HEK293T (cell line): ENCODE measurements at regions not wholly inside any gene's neighbourhood (a gene's known extent, or its start where the extent isn't known, plus 50 kb on each side); places are given as distances from the start of the nearest gene placed in this dataset.

Experiments
- CTCF ChIA-PET: fragments of 350-600 bp; formaldehyde crosslinking; extraction: SDS; loops from one replicate; lab custom pipeline; 2021; ENCODE audit warnings: antibody characterized with exemption, inconsistent platforms; lab: Yijun Ruan, JAX
- POLR2A ChIA-PET: fragments of 350-600 bp; formaldehyde crosslinking; extraction: SDS; loops from one replicate; lab custom pipeline; 2020; ENCODE audit warnings: antibody characterized with exemption, inconsistent platforms; lab: Yijun Ruan, JAX
- DNase-seq: peaks from one replicate; pipeline ENCODE4 v3.0.0; 2012; ENCODE audit warnings: mixed read lengths; ENCODE audit errors: extremely low spot score
- ARNT ChIP-seq: fragments of 450-650 bp; IDR thresholded peaks from 2 replicates; pipeline ENCODE4 v1.6.1; 2017; ENCODE audit warnings: mild to moderate bottlenecking
- BHLHE40 ChIP-seq: fragments of 450-650 bp; IDR thresholded peaks from 2 replicates; pipeline ENCODE4 v1.6.1; 2016; ENCODE audit warnings: mild to moderate bottlenecking, moderate library complexity, borderline replicate concordance
- CTBP1 ChIP-seq: fragments of 450-650 bp; IDR thresholded peaks from 2 replicates; pipeline ENCODE4 v1.6.1; 2016; ENCODE audit warnings: borderline replicate concordance
- ELF4 ChIP-seq: fragments of 450-650 bp; IDR thresholded peaks from 2 replicates; pipeline ENCODE4 v1.6.1; 2017; ENCODE audit warnings: antibody characterized with exemption
- FOXA1 ChIP-seq: fragments of 450-650 bp; IDR thresholded peaks from 2 replicates; pipeline ENCODE4 v1.6.1; 2016; ENCODE audit warnings: mild to moderate bottlenecking
- FOXK2 ChIP-seq: fragments of 450-650 bp; IDR thresholded peaks from 2 replicates; pipeline ENCODE4 v1.6.1; 2016; ENCODE audit warnings: mild to moderate bottlenecking
- FOXM1 ChIP-seq: fragments of 450-650 bp; IDR thresholded peaks from 2 replicates; pipeline ENCODE4 v1.6.1; 2017; ENCODE audit warnings: mild to moderate bottlenecking, borderline replicate concordance
- HDGF ChIP-seq: fragments of 450-650 bp; IDR thresholded peaks from 2 replicates; pipeline ENCODE4 v1.6.1; 2017; ENCODE audit warnings: antibody characterized with exemption, borderline replicate concordance
- L3MBTL2 ChIP-seq: fragments of 450-650 bp; conservative IDR thresholded peaks from 2 replicates; pipeline ENCODE4 v1.6.1; 2016; ENCODE audit warnings: mild to moderate bottlenecking
- LEF1 ChIP-seq: fragments of 450-650 bp; IDR thresholded peaks from 2 replicates; pipeline ENCODE4 v1.6.1; 2017; ENCODE audit warnings: mild to moderate bottlenecking, borderline replicate concordance
- NFRKB ChIP-seq: fragments of 450-650 bp; IDR thresholded peaks from 2 replicates; pipeline ENCODE4 v1.6.1; 2016; ENCODE audit warnings: mild to moderate bottlenecking, moderate library complexity
- SP1 ChIP-seq: fragments of 450-650 bp; IDR thresholded peaks from 2 replicates; pipeline ENCODE4 v1.6.1; 2017
- SUZ12 ChIP-seq: fragments of 450-650 bp; IDR thresholded peaks from 2 replicates; pipeline ENCODE4 v1.6.1; 2016; ENCODE audit warnings: mild to moderate bottlenecking
- TARDBP ChIP-seq: fragments of 450-650 bp; IDR thresholded peaks from 2 replicates; pipeline ENCODE4 v1.6.1; 2016
- ZNF384 ChIP-seq: fragments of 450-650 bp; IDR thresholded peaks from 2 replicates; pipeline ENCODE4 v1.6.1; 2016
- TF ChIP-seq, protein P1 (sequence below): fragments of 450-650 bp; IDR thresholded peaks from 2 replicates; pipeline ENCODE4 v1.6.1; 2016

DNA sequence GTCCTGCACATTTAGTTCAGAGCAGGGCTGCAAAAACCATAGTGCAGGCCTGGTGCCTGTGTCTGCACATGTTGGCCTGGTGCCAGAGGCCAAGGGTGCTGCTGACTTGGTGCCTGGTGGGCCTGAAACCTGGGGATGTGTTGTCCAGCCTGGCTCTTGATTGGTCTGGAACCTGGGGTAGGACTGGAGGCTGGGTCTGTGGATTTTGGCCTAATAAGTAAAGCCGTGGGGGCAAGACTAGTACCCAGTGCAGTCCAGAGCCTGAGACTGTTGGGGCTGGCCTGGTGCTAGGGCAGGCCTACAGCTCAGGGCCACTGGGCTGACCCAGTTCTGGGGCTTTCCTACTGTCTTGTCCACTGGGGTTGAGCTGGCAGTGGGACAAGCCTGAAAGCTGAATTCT, 817.9 kb downstream of the DNAJB9 start:
- CTCF ChIA-PET, result no interaction called here
- TF ChIP-seq BHLHE40 (no peak), SUZ12 (no peak), FOXM1 (no peak)
- no peak for DNase-seq
- POLR2A ChIA-PET, result no interaction called here

DNA sequence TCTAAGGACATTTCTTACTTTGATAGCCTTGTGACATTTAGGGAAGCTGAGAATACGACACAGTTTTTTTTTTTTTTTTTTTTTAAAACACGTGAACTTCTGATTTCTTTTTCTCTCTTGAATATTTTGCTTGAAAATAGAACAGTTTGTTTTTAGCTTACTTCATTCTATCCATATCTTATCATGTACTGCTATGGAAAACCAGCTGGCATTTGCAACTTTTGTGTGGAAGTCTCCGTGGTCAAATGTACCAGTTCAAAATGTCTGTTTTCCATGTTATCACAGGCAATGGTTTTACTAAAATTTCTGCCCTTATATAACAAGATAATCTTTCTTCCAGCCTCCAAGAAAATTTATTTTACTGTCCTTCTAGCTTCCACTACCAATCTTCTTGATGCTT, 821.6 kb downstream of the DNAJB9 start:
- POLR2A ChIA-PET, result no interaction called here

DNA sequence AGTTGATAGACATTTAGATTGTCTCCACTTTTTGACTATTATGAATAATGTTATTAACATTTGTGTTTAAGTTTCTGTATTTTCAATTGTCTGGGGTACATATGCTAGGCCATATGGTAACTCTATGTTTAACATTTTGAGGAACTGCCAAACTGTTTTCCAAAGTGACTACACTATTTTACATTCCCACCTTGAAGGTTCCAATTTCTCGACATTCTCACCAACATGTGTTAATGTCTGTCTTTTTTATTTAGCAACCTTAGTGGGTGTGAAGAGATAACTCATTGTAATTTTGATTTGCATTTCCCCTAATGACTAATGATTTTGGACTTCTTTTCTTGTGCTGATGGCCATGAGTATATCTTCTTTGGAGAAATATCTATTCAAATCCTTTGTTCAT, 832.4 kb downstream of the DNAJB9 start:
- ChIA-PET CTCF (no interaction called here), POLR2A (no interaction called here)
- no peak for DNase-seq
- TF ChIP-seq FOXA1 (no peak), NFRKB (no peak), BHLHE40 (no peak), ELF4 (no peak), ARNT (no peak), L3MBTL2 (no peak), LEF1 (no peak), SP1 (no peak), CTBP1 (no peak), TARDBP (no peak), FOXK2 (no peak), ZNF384 (no peak)

More for the DNA sequence above, 821.6 kb downstream of the DNAJB9 start:
- DNase-seq, result no peak
- TF ChIP-seq SUZ12 (no peak), FOXA1 (no peak), CTBP1 (no peak), ARNT (no peak), TARDBP (no peak), BHLHE40 (no peak), FOXM1 (no peak), FOXK2 (no peak), LEF1 (no peak)
- TF ChIP-seq, protein P1, sequence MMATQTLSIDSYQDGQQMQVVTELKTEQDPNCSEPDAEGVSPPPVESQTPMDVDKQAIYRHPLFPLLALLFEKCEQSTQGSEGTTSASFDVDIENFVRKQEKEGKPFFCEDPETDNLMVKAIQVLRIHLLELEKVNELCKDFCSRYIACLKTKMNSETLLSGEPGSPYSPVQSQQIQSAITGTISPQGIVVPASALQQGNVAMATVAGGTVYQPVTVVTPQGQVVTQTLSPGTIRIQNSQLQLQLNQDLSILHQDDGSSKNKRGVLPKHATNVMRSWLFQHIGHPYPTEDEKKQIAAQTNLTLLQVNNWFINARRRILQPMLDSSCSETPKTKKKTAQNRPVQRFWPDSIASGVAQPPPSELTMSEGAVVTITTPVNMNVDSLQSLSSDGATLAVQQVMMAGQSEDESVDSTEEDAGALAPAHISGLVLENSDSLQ, result no peak
- CTCF ChIA-PET, result no interaction called here

- DNase-seq, result no peak
- POLR2A ChIA-PET, result no interaction called here
- CTCF ChIA-PET, result no interaction called here
- TF ChIP-seq SUZ12 (no peak), FOXA1 (no peak), L3MBTL2 (no peak), BHLHE40 (no peak), ARNT (no peak), HDGF (no peak), ZNF384 (no peak), NFRKB (no peak), TARDBP (no peak)
Observed at GRCh38 chr7:109407756-109408155, 838.1 kb downstream of the DNAJB9 start.

GRCh38 chr7:109437957-109438356, 868.3 kb downstream of the DNAJB9 start:
- DNase-seq, result no peak
- ChIA-PET POLR2A (no interaction called here), CTCF (no interaction called here)
- TF ChIP-seq FOXK2, result no peak
- TF ChIP-seq CTBP1, result no peak
- TF ChIP-seq L3MBTL2, result no peak
- TF ChIP-seq FOXM1, result no peak
- no peak for TF ChIP-seq BHLHE40
- TF ChIP-seq FOXA1, result no peak
- no peak for TF ChIP-seq SUZ12
- no peak for TF ChIP-seq HDGF
- no peak for TF ChIP-seq TARDBP
- TF ChIP-seq ARNT, result no peak
- no peak for TF ChIP-seq SP1

DNA sequence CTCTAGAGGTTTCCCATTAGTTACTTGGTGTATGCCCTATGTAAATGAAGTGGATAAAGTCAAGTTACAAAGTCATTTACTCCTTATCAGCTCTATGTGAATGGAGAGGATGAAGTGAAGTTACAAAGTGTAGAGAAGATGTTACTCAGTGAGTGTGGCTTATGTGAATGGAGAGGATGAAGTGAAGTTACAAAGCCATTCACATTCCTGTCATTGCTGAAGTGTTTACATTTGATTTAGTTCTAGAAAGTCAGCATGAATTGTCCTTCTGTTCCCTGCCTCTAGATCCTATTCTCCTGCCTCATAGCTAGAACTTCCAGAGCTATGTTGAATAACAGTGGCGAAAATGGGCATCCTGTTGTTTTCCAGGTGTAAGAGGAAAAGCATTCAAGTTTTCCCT, 880.1 kb downstream of the DNAJB9 start:
- CTCF ChIA-PET, result no interaction called here
- no peak for DNase-seq
- POLR2A ChIA-PET, result no interaction called here
- no peak for TF ChIP-seq NFRKB

GRCh38 chr7:109456116-109456515, 886.4 kb downstream of the DNAJB9 start:
- no peak for TF ChIP-seq L3MBTL2
- TF ChIP-seq FOXA1, result no peak
- TF ChIP-seq NFRKB, result no peak
- no peak for TF ChIP-seq TARDBP
- no peak for TF ChIP-seq CTBP1
- TF ChIP-seq FOXM1, result no peak
- TF ChIP-seq ARNT, result no peak
- no peak for TF ChIP-seq HDGF
- TF ChIP-seq SP1, result no peak
- no peak for TF ChIP-seq LEF1
- no peak for TF ChIP-seq ZNF384
- no peak for TF ChIP-seq ELF4
- TF ChIP-seq, protein P1, result no peak
- no peak for TF ChIP-seq BHLHE40
- DNase-seq, result peak; percentile 5
- POLR2A ChIA-PET, result no interaction called here
- CTCF ChIA-PET, result no interaction called here

DNA sequence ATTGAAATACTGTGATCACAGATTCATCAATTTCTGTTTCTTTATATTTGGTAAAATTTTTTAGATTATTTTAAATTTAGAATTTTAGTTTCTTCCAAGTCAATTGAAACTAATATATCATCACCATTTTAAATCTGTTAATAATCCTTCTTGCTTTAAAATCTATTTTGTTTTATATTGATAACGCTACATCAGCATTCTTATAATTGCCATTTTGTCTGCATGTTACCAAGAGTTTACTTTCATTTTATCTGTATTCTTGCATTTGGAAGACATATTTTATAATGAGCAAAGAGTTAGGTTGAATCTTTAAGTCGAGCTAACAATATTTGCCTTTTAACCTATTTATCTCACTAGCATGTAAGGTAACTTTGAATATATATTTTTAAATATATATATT, 890.6 kb downstream of the DNAJB9 start:
- ChIA-PET POLR2A (no interaction called here), CTCF (no interaction called here)
- DNase-seq, result no peak
- TF ChIP-seq TARDBP (no peak), SUZ12 (no peak), FOXA1 (no peak), SP1 (no peak), L3MBTL2 (no peak), BHLHE40 (no peak), FOXK2 (no peak), CTBP1 (no peak), FOXM1 (no peak), ELF4 (no peak), LEF1 (no peak)
- TF ChIP-seq, protein P1, result no peak
